HEK293 (cell line): ENCODE measurements at regions not wholly inside any gene's neighbourhood (a gene's known extent, or its start where the extent isn't known, plus 50 kb on each side); places are given as distances from the start of the nearest gene placed in this dataset.

Experiments used
- CTCF ChIA-PET: fragments of 350-600 bp; formaldehyde crosslinking; extraction: SDS; loops from one replicate; lab custom pipeline; 2021; ENCODE audit warnings: antibody characterized with exemption; lab: Yijun Ruan, JAX
- POLR2A ChIA-PET: fragments of 300-600 bp; formaldehyde crosslinking; extraction: SDS; loops from one replicate; lab custom pipeline; 2020; ENCODE audit warnings: antibody characterized with exemption, inconsistent platforms; lab: Yijun Ruan, JAX
- H3K27ac ChIP-seq: fragments of 200-500 bp; sonication (Bioruptor generic); 2 replicates; pipeline ENCODE4 v1.5.1; 2014; ENCODE audit warnings: low read depth, low read length, control low read depth, inconsistent platforms; ENCODE audit errors: extremely low read depth
- H3K36me3 ChIP-seq, 2 experiments: fragments of 200-500 bp in 1 of 2; sonication (Bioruptor generic) in 1 of 2; 1 replicate in 1 of 2; 2 replicates in 1 of 2; pipeline ENCODE4 v1.5.1; 2014 to 2017; ENCODE audit warnings: inconsistent platforms in 2 of 2, low read length in 2 of 2; ENCODE audit not compliant: control insufficient read depth in 2 of 2, insufficient read depth in 1 of 2
- H3K4me1 ChIP-seq: fragments of 200-500 bp; sonication (Bioruptor generic); 2 replicates; pipeline ENCODE4 v1.5.1; 2014; ENCODE audit warnings: mild to moderate bottlenecking, low read length, inconsistent platforms; ENCODE audit not compliant: control insufficient read depth, insufficient read depth
- H3K4me3 ChIP-seq: 2 replicates; pipeline ENCODE4 v1.5.1; 2011; ENCODE audit warnings: low read depth, mild to moderate bottlenecking, control low read depth, low read length, moderate library complexity
- H3K9me3 ChIP-seq: fragments of 200-500 bp; sonication (Bioruptor generic); 2 replicates; pipeline ENCODE4 v1.5.1; 2014; ENCODE audit warnings: low read depth, low read length, inconsistent platforms; ENCODE audit not compliant: control insufficient read depth, insufficient read depth
- GLI2 ChIP-seq: fragments of 450-650 bp; formaldehyde crosslinking; IDR thresholded peaks from 2 replicates; pipeline ENCODE4; 2017; ENCODE audit warnings: missing biosample characterization, missing genetic modification characterization, low read depth, borderline replicate concordance
- MZF1 ChIP-seq: fragments of 450-650 bp; formaldehyde crosslinking; IDR thresholded peaks from 2 replicates; pipeline ENCODE4 v1.5.1; 2017; ENCODE audit warnings: missing biosample characterization, missing genetic modification characterization, borderline replicate concordance
- PRDM1 ChIP-seq: fragments of 450-650 bp; formaldehyde crosslinking; IDR thresholded peaks from 2 replicates; pipeline ENCODE4; 2016; ENCODE audit warnings: missing biosample characterization, missing genetic modification characterization
- RBAK ChIP-seq: fragments of 450-650 bp; formaldehyde crosslinking; IDR thresholded peaks from 2 replicates; pipeline ENCODE4 v1.5.1; 2016; ENCODE audit warnings: missing biosample characterization, missing genetic modification characterization
- ZBTB20 ChIP-seq: fragments of 450-650 bp; formaldehyde crosslinking; IDR thresholded peaks from 2 replicates; pipeline ENCODE4 v1.5.1; 2016; ENCODE audit warnings: missing biosample characterization, missing genetic modification characterization
- ZBTB7A ChIP-seq: fragments of 450-650 bp; formaldehyde crosslinking; IDR thresholded peaks from 2 replicates; pipeline ENCODE4 v1.5.1; 2016; ENCODE audit warnings: low read depth, missing biosample characterization, missing genetic modification characterization
- ZNF114 ChIP-seq: fragments of 450-650 bp; formaldehyde crosslinking; IDR thresholded peaks from 2 replicates; pipeline ENCODE4 v1.5.0; 2017; ENCODE audit warnings: missing biosample characterization, missing genetic modification characterization
- ZNF155 ChIP-seq: fragments of 450-650 bp; formaldehyde crosslinking; IDR thresholded peaks from 2 replicates; pipeline ENCODE4 v1.5.1; 2016; ENCODE audit warnings: missing biosample characterization, missing genetic modification characterization
- ZNF157 ChIP-seq: fragments of 450-650 bp; formaldehyde crosslinking; IDR thresholded peaks from 2 replicates; pipeline ENCODE4 v1.5.1; 2016; ENCODE audit warnings: missing biosample characterization, missing genetic modification characterization
- ZNF19 ChIP-seq: fragments of 450-650 bp; formaldehyde crosslinking; IDR thresholded peaks from 2 replicates; pipeline ENCODE4; 2016; ENCODE audit warnings: missing biosample characterization, missing genetic modification characterization, low read depth
- ZNF2 ChIP-seq: fragments of 450-650 bp; formaldehyde crosslinking; IDR thresholded peaks from 2 replicates; pipeline ENCODE4 v1.5.1; 2016; ENCODE audit warnings: missing biosample characterization, missing genetic modification characterization
- ZNF302 ChIP-seq: fragments of 450-650 bp; formaldehyde crosslinking; IDR thresholded peaks from 2 replicates; pipeline ENCODE4 v1.5.1; 2016; ENCODE audit warnings: missing biosample characterization, missing genetic modification characterization, low read depth
- ZNF555 ChIP-seq: fragments of 450-650 bp; formaldehyde crosslinking; conservative IDR thresholded peaks from 2 replicates; pipeline ENCODE4 v1.5.1; 2017; ENCODE audit warnings: missing biosample characterization, mild to moderate bottlenecking, missing genetic modification characterization, inconsistent platforms
- ZNF585B ChIP-seq: fragments of 450-650 bp; formaldehyde crosslinking; IDR thresholded peaks from 2 replicates; pipeline ENCODE4 v1.5.1; 2016; ENCODE audit warnings: missing biosample characterization, missing genetic modification characterization
- ZNF610 ChIP-seq: fragments of 450-650 bp; formaldehyde crosslinking; IDR thresholded peaks from 2 replicates; pipeline ENCODE4 v1.5.1; 2016; ENCODE audit warnings: missing biosample characterization, missing genetic modification characterization, borderline replicate concordance
- ZNF626 ChIP-seq: fragments of 450-650 bp; sonication (Bioruptor Pico); formaldehyde crosslinking; IDR thresholded peaks from 2 replicates; pipeline ENCODE4 v1.5.1; 2018; ENCODE audit warnings: missing biosample characterization, missing genetic modification characterization, inconsistent platforms
- ZNF701 ChIP-seq: fragments of 450-650 bp; formaldehyde crosslinking; IDR thresholded peaks from 2 replicates; pipeline ENCODE4 v1.5.1; 2016; ENCODE audit warnings: missing biosample characterization, missing genetic modification characterization
- ZNF76 ChIP-seq: fragments of 450-650 bp; formaldehyde crosslinking; IDR thresholded peaks from 2 replicates; pipeline ENCODE4; 2016; ENCODE audit warnings: low read depth, missing biosample characterization, missing genetic modification characterization, borderline replicate concordance
- ZNF777 ChIP-seq: fragments of 450-650 bp; formaldehyde crosslinking; IDR thresholded peaks from 2 replicates; pipeline ENCODE4 v1.5.1; 2017; ENCODE audit warnings: missing biosample characterization, missing genetic modification characterization, borderline replicate concordance
- ZXDB ChIP-seq: fragments of 450-650 bp; formaldehyde crosslinking; IDR thresholded peaks from 2 replicates; pipeline ENCODE4 v1.5.1; 2016; ENCODE audit warnings: missing biosample characterization, missing genetic modification characterization
- TF ChIP-seq, protein P1 (sequence below): fragments of 450-650 bp; formaldehyde crosslinking; IDR thresholded peaks from 2 replicates; pipeline ENCODE4 v1.5.1; 2016; ENCODE audit warnings: missing biosample characterization, missing genetic modification characterization
- TF ChIP-seq, protein P2 (sequence below): fragments of 450-650 bp; formaldehyde crosslinking; IDR thresholded peaks from 2 replicates; pipeline ENCODE4 v1.5.1; 2016; ENCODE audit warnings: missing biosample characterization, missing genetic modification characterization, borderline replicate concordance
- TF ChIP-seq, protein P3 (sequence below): fragments of 450-650 bp; formaldehyde crosslinking; IDR thresholded peaks from 2 replicates; pipeline ENCODE4 v1.5.1; 2016; ENCODE audit warnings: missing biosample characterization, missing genetic modification characterization
- TF ChIP-seq, protein P4 (sequence below): fragments of 450-650 bp; formaldehyde crosslinking; IDR thresholded peaks from 2 replicates; pipeline ENCODE4 v1.5.1; 2016; ENCODE audit warnings: missing biosample characterization, missing genetic modification characterization
- TF ChIP-seq, protein P5 (sequence below): fragments of 450-650 bp; formaldehyde crosslinking; IDR thresholded peaks from 2 replicates; pipeline ENCODE4 v1.5.1; 2016; ENCODE audit warnings: missing biosample characterization, missing genetic modification characterization
- TF ChIP-seq, protein P6 (sequence below): fragments of 450-650 bp; IDR thresholded peaks from 2 replicates; pipeline ENCODE4 v1.5.1; 2018; ENCODE audit warnings: missing biosample characterization, mild to moderate bottlenecking, missing genetic modification characterization

DNA sequence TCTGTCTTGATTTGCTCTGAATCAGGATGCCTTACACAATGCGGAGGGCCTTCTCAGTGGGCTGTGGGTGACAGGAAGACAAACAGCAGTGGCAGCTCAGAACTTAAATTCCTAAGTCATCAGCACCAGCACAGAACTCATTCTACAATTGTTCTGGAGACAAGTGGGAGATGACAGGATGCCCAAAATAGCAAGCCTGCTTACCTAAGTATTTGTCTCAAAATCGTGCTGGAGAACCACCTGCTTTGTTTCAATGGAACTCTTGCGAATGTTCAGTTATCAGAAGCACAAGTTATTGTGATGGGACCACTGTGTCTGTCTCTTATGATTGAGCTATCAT, 76.1 kb downstream of the VCAM1 start:
- H3K9me3 ChIP-seq: no peaks in the 10 kb centered on the region

DNA sequence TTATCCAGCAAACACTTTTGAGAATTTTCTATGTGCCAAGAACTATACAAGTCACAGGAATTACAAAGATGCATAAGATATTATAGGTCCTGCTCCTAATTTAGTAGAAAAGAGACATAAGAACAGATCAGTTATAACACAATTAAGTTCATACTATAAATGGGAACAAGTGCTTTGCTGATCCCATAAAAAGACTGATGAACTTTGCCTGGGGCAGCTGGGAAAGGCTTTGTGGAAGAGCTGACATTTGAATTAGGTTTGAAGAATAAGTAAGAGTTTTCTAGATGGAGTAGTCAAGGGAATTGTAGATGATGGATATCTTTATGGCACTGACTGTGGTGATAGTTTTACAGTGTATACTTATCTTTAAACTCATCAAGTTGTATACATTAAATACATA, 76.5 kb downstream of the VCAM1 start:
- ChIA-PET POLR2A (no interaction called here), CTCF (interaction anchor here (1.2 to 1.3 kb wide), 2 partner anchors 72 to 336 kb away, joined by 3 read pairs; no protein-coding TSS in a partner anchor)

More for the DNA sequence above, 76.1 kb downstream of the VCAM1 start:
- POLR2A ChIA-PET: no interaction called here
- Histone ChIP-seq H3K27ac (no peak overlapping the region), H3K4me3 (no peak overlapping the region), H3K36me3 (no peaks in the 10 kb centered on the region)
- TF ChIP-seq RBAK (tag by site-specific recombination): no peak
- no peak for TF ChIP-seq ZNF626 (tag by site-specific recombination)
- TF ChIP-seq, protein P1, sequence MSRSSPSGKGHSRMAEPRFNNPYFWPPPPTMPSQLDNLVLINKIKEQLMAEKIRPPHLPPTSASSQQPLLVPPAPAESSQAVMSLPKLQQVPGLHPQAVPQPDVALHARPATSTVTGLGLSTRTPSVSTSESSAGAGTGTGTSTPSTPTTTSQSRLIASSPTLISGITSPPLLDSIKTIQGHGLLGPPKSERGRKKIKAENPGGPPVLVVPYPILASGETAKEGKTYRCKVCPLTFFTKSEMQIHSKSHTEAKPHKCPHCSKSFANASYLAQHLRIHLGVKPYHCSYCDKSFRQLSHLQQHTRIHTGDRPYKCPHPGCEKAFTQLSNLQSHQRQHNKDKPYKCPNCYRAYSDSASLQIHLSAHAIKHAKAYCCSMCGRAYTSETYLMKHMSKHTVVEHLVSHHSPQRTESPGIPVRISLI (tag by site-specific recombination): no peak
- TF ChIP-seq ZNF155 (tag by site-specific recombination): no peak
- no peak for TF ChIP-seq ZNF19
- no peak for TF ChIP-seq ZBTB20 (tag by site-specific recombination)
- TF ChIP-seq GLI2: no peak
- no peak for TF ChIP-seq ZNF157 (tag by site-specific recombination)
- TF ChIP-seq, protein P2, sequence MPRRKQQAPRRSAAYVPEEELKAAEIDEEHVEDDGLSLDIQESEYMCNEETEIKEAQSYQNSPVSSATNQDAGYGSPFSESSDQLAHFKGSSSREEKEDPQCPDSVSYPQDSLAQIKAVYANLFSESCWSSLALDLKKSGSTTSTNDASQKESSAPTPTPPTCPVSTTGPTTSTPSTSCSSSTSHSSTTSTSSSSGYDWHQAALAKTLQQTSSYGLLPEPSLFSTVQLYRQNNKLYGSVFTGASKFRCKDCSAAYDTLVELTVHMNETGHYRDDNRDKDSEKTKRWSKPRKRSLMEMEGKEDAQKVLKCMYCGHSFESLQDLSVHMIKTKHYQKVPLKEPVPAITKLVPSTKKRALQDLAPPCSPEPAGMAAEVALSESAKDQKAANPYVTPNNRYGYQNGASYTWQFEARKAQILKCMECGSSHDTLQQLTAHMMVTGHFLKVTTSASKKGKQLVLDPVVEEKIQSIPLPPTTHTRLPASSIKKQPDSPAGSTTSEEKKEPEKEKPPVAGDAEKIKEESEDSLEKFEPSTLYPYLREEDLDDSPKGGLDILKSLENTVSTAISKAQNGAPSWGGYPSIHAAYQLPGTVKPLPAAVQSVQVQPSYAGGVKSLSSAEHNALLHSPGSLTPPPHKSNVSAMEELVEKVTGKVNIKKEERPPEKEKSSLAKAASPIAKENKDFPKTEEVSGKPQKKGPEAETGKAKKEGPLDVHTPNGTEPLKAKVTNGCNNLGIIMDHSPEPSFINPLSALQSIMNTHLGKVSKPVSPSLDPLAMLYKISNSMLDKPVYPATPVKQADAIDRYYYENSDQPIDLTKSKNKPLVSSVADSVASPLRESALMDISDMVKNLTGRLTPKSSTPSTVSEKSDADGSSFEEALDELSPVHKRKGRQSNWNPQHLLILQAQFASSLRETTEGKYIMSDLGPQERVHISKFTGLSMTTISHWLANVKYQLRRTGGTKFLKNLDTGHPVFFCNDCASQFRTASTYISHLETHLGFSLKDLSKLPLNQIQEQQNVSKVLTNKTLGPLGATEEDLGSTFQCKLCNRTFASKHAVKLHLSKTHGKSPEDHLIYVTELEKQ (tag by site-specific recombination): no peak
- no peak for TF ChIP-seq ZNF114 (tag by site-specific recombination)
- no peak for TF ChIP-seq ZNF302
- no peak for TF ChIP-seq MZF1 (tag by site-specific recombination)
- TF ChIP-seq ZNF701 (tag by site-specific recombination): no peak
- TF ChIP-seq, all 188 proteins: peak for 0
- CTCF ChIA-PET: interaction anchor here (1.2 to 1.3 kb wide), 2 partner anchors 72 to 335 kb away, joined by 3 read pairs; no protein-coding TSS in a partner anchor
- no peaks in the 10 kb centered on the region; the same call in 1 of the 2 replicates for H3K4me1 ChIP-seq

More for the DNA sequence above, 76.5 kb downstream of the VCAM1 start:
- Histone ChIP-seq H3K4me1 (no peaks in the 10 kb centered on the region; the same call in 1 of the 2 replicates), H3K9me3 (no peaks in the 10 kb centered on the region), H3K4me3 (no peak overlapping the region), H3K27ac (no peak overlapping the region), H3K36me3 (no peaks in the 10 kb centered on the region)
- TF ChIP-seq ZNF777 (tag by site-specific recombination) (no peak), ZNF555 (tag by site-specific recombination) (no peak), ZXDB (no peak), ZNF585B (tag by site-specific recombination) (no peak), ZNF610 (tag by site-specific recombination) (no peak), PRDM1 (tag by site-specific recombination) (no peak), ZNF76 (no peak), ZBTB7A (tag by site-specific recombination) (no peak), ZNF2 (tag by site-specific recombination) (no peak), GLI2 (no peak)
- TF ChIP-seq, protein P3, sequence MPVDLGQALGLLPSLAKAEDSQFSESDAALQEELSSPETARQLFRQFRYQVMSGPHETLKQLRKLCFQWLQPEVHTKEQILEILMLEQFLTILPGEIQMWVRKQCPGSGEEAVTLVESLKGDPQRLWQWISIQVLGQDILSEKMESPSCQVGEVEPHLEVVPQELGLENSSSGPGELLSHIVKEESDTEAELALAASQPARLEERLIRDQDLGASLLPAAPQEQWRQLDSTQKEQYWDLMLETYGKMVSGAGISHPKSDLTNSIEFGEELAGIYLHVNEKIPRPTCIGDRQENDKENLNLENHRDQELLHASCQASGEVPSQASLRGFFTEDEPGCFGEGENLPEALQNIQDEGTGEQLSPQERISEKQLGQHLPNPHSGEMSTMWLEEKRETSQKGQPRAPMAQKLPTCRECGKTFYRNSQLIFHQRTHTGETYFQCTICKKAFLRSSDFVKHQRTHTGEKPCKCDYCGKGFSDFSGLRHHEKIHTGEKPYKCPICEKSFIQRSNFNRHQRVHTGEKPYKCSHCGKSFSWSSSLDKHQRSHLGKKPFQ (tag by site-specific recombination): no peak
- TF ChIP-seq, protein P4, sequence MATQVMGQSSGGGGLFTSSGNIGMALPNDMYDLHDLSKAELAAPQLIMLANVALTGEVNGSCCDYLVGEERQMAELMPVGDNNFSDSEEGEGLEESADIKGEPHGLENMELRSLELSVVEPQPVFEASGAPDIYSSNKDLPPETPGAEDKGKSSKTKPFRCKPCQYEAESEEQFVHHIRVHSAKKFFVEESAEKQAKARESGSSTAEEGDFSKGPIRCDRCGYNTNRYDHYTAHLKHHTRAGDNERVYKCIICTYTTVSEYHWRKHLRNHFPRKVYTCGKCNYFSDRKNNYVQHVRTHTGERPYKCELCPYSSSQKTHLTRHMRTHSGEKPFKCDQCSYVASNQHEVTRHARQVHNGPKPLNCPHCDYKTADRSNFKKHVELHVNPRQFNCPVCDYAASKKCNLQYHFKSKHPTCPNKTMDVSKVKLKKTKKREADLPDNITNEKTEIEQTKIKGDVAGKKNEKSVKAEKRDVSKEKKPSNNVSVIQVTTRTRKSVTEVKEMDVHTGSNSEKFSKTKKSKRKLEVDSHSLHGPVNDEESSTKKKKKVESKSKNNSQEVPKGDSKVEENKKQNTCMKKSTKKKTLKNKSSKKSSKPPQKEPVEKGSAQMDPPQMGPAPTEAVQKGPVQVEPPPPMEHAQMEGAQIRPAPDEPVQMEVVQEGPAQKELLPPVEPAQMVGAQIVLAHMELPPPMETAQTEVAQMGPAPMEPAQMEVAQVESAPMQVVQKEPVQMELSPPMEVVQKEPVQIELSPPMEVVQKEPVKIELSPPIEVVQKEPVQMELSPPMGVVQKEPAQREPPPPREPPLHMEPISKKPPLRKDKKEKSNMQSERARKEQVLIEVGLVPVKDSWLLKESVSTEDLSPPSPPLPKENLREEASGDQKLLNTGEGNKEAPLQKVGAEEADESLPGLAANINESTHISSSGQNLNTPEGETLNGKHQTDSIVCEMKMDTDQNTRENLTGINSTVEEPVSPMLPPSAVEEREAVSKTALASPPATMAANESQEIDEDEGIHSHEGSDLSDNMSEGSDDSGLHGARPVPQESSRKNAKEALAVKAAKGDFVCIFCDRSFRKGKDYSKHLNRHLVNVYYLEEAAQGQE (tag by site-specific recombination): no peak
- TF ChIP-seq, protein P5, sequence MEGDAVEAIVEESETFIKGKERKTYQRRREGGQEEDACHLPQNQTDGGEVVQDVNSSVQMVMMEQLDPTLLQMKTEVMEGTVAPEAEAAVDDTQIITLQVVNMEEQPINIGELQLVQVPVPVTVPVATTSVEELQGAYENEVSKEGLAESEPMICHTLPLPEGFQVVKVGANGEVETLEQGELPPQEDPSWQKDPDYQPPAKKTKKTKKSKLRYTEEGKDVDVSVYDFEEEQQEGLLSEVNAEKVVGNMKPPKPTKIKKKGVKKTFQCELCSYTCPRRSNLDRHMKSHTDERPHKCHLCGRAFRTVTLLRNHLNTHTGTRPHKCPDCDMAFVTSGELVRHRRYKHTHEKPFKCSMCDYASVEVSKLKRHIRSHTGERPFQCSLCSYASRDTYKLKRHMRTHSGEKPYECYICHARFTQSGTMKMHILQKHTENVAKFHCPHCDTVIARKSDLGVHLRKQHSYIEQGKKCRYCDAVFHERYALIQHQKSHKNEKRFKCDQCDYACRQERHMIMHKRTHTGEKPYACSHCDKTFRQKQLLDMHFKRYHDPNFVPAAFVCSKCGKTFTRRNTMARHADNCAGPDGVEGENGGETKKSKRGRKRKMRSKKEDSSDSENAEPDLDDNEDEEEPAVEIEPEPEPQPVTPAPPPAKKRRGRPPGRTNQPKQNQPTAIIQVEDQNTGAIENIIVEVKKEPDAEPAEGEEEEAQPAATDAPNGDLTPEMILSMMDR (tag by site-specific recombination): no peak
- TF ChIP-seq, protein P6, sequence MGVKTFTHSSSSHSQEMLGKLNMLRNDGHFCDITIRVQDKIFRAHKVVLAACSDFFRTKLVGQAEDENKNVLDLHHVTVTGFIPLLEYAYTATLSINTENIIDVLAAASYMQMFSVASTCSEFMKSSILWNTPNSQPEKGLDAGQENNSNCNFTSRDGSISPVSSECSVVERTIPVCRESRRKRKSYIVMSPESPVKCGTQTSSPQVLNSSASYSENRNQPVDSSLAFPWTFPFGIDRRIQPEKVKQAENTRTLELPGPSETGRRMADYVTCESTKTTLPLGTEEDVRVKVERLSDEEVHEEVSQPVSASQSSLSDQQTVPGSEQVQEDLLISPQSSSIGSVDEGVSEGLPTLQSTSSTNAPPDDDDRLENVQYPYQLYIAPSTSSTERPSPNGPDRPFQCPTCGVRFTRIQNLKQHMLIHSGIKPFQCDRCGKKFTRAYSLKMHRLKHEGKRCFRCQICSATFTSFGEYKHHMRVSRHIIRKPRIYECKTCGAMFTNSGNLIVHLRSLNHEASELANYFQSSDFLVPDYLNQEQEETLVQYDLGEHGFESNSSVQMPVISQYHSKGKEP (tag by site-specific recombination): no peak
